Subcutaneous abdominal adipose tissue (tissue), 5 donors: ENCODE measurements at regions not wholly inside any gene's neighbourhood (a gene's known extent, or its start where the extent isn't known, plus 50 kb on each side); places are given as distances from the start of the nearest gene placed in this dataset.

ENCODE experiments used
- H3K27ac ChIP-seq: one replicate; pipeline ENCODE4 v1.7.0; 2013; ENCODE audit warnings: low read depth, mild to moderate bottlenecking, inconsistent platforms, low read length, moderate library complexity
- H3K27me3 ChIP-seq, 5 donors: one replicate each; pipeline ENCODE4 v1.7.0; 2013; ENCODE audit warnings: low read length in 5 of 5, inconsistent platforms in 1 of 5; ENCODE audit not compliant: control insufficient read depth in 5 of 5, insufficient read depth in 4 of 5
- H3K36me3 ChIP-seq, 5 donors: one replicate each; pipeline ENCODE4 v1.7.0; 2013; ENCODE audit warnings: low read length in 5 of 5; ENCODE audit not compliant: control insufficient read depth in 5 of 5, insufficient read depth in 5 of 5
- H3K4me1 ChIP-seq, 5 donors: one replicate each; pipeline ENCODE4 v1.7.0; 2013; ENCODE audit warnings: low read length in 5 of 5, mild to moderate bottlenecking in 3 of 5, moderate library complexity in 1 of 5; ENCODE audit not compliant: control insufficient read depth in 5 of 5, insufficient read depth in 5 of 5
- H3K4me3 ChIP-seq, 5 donors: one replicate each; pipeline ENCODE4 v1.7.0; 2013; ENCODE audit warnings: low read length in 5 of 5, low read depth in 1 of 5
- H3K9ac ChIP-seq, 5 donors: one replicate each; pipeline ENCODE4 v1.7.0; 2013; ENCODE audit warnings: low read length in 5 of 5, mild to moderate bottlenecking in 4 of 5, moderate library complexity in 3 of 5
- H3K9me3 ChIP-seq, 5 donors: one replicate each; pipeline ENCODE4 v1.7.0; 2013; ENCODE audit warnings: low read length in 5 of 5; ENCODE audit not compliant: control insufficient read depth in 5 of 5
- donor health status: healthy.
- donor health status: healthy.
- donor health status: healthy.
- donor health status: healthy.
- donor health status: healthy.

DNA sequence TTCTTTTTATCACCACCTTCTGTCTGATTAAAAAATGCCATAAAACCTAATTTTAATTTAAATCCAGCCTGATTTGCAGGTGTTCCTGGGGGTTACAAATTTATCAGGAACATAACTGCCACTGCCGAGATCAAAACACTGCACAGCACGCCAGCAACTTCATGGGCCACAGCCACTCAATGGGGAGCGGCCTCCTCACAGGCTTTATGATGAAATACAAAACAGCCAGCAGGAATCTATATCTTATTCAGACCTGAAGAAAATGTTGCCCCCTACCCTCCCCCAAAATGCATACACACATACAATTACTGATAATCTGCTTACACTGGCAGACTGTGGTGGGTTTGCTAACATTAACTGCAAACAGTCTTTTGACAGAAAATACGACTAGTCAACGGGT lies 151.7 kb upstream of the POU5F2 start:
- H3K9me3 ChIP-seq: no peaks in the 10 kb centered on the region
- H3K36me3 ChIP-seq: no peaks in the 10 kb centered on the region
- no peak overlapping the region for H3K27ac ChIP-seq
- H3K4me1 ChIP-seq: peaks cover 0 to 2% (median 0%) of the 10 kb centered on the region in 5 donors
- H3K9ac ChIP-seq: no peak overlapping the region
- no peak overlapping the region for H3K4me3 ChIP-seq
- no peaks in the 10 kb centered on the region for H3K27me3 ChIP-seq

DNA sequence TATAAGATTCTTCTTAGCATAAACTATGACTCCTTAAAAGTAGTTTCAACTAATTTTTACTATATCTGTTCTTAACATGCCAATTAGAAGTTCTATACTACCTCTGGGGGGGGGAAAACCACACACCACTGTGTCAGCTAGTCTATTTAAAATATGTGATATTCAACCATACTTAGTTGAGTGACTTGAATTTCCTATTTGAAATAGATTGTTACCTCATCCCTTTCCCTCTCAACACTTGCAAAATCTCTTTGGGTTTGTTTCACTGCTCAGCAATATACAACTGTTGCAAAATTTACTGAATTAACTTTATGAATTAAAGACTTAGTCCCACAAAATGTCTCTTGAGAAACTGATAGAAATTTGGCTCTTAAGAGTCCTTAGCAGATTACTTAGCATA lies 151.1 kb upstream of the POU5F2 start:
- H3K36me3 ChIP-seq: no peaks in the 10 kb centered on the region
- no peak overlapping the region for H3K4me3 ChIP-seq
- H3K9me3 ChIP-seq: no peaks in the 10 kb centered on the region
- peaks cover 0 to 2% (median 0%) of the 10 kb centered on the region in 5 donors for H3K4me1 ChIP-seq
- H3K27me3 ChIP-seq: no peaks in the 10 kb centered on the region
- H3K27ac ChIP-seq: no peak overlapping the region
- no peak overlapping the region for H3K9ac ChIP-seq

DNA sequence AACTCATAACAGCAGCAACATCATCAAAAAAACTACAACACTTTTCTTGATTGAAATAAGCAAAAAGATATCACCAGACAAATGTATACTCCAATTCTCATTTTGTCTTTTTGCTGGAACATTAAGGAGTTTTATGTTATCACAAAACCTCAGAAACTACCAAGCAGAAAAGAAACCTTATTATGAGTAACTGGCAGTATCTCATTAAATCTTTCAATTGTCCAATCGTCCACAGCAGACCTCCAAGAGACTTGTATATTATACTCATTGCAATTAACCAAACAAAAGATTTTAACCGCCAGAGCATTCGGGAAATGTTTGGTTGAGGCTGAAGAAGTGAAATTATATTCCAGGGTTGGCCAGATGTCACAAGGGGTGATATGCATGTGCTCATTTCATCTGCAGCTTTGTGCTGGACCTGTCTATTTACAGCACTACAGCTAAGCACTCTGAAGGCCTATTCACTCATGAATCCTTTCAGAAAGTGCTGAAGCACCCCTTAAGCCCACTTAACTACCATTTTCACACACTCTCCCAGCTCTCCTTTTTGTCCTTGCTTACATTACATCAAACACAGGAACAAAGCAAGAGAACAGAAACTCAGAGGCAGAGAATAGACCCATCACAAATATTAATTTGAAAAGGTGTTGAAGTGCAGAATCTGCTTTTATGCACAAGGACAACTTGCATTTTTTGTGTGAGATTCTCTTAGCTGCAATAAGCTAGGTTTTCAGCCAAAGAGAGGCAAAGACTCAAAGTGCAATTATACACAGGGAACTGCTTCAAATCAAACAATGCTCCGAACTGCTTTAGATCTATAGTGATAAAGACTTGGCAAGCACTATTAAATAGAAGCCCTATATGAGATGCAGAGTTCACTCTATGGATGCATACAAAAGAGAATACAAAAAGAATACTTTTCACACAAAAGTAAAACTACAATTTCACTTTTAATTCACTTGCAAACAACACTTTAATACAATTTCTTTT lies 150.4 kb upstream of the POU5F2 start:
- H3K4me1 ChIP-seq: peaks cover 0 to 2% (median 2%) of the 10 kb centered on the region in 5 donors
- no peak overlapping the region for H3K9ac ChIP-seq
- H3K27me3 ChIP-seq: no peaks in the 10 kb centered on the region
- no peaks in the 10 kb centered on the region for H3K9me3 ChIP-seq
- H3K36me3 ChIP-seq: no peaks in the 10 kb centered on the region
- H3K4me3 ChIP-seq: no peak overlapping the region
- H3K27ac ChIP-seq: no peak overlapping the region

DNA sequence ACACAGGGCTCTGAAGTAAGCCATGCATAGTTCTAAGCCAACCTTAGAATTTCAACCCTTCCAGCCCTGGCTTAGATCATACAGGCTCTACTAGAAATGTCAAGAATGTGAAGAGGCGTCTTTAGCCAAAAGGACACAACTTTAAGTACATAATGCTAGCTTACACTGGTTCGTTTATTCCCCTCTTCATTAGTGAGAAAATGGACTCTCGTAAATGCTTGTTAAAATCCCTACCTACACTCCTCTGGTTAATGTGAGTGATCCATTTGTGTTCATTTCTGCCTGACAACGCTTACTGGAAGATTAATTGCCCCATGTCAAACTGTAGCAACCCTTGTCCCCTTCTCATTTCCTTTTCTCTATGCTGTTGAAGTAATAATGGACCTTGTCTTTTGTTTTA lies 149.3 kb upstream of the POU5F2 start:
- H3K36me3 ChIP-seq: no peaks in the 10 kb centered on the region
- H3K9me3 ChIP-seq: no peaks in the 10 kb centered on the region
- no peak overlapping the region for H3K9ac ChIP-seq
- no peaks in the 10 kb centered on the region for H3K27me3 ChIP-seq
- no peak overlapping the region for H3K4me3 ChIP-seq
- peaks cover 0 to 8% (median 2%) of the 10 kb centered on the region in 5 donors for H3K4me1 ChIP-seq
- H3K27ac ChIP-seq: no peak overlapping the region

DNA sequence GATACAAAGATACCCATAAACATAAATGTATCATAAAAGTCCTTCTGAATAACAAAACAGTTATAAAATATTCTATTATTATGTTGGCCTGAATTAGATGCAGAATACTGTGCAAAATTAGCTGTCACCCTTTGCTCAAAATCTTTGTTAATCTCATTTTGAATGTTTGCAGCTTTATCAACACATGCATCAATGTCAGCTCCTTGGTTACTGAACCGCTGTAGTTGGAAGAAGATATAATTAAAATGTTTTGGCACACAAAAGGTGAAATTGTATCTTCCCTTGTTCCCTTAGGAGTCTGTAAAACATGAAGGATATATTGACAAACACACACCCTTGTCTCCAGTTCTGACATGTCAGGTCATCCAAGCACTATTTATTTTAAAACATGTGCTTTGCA lies 146.3 kb upstream of the POU5F2 start:
- H3K27ac ChIP-seq: no peak overlapping the region
- no peaks in the 10 kb centered on the region for H3K27me3 ChIP-seq
- H3K4me1 ChIP-seq: peaks cover 0 to 8% (median 2%) of the 10 kb centered on the region in 5 donors
- no peak overlapping the region for H3K4me3 ChIP-seq
- no peaks in the 10 kb centered on the region for H3K9me3 ChIP-seq
- H3K9ac ChIP-seq: no peak overlapping the region
- H3K36me3 ChIP-seq: no peaks in the 10 kb centered on the region

DNA sequence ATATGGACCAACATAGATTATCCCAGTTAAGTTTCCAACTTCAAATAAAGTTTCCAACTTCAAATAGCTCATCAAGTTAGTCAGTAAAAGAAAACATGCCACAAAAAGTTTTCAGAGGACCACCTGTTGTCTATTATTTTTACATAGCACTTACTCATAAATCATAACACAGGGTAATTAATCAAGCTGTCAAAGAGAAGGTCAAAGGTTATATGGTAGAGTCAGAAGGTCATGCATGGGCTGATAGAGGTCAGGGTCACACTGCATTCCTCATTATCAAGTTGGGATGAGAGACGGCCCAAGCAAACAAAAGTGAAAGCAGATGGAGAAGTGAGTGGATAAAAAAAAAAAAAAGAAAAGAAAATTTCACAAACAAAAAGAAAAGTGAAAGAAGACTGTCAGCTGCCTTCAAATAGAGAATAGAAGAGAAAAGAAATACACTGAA lies 145.5 kb upstream of the POU5F2 start:
- no peaks in the 10 kb centered on the region for H3K36me3 ChIP-seq
- no peaks in the 10 kb centered on the region for H3K9me3 ChIP-seq
- H3K9ac ChIP-seq: no peak overlapping the region
- H3K27me3 ChIP-seq: no peaks in the 10 kb centered on the region
- peaks cover 0 to 8% (median 2%) of the 10 kb centered on the region in 5 donors for H3K4me1 ChIP-seq
- H3K27ac ChIP-seq: no peak overlapping the region
- peak overlapping the region in 1 of 5 donors; percentile 34 for H3K4me3 ChIP-seq

DNA sequence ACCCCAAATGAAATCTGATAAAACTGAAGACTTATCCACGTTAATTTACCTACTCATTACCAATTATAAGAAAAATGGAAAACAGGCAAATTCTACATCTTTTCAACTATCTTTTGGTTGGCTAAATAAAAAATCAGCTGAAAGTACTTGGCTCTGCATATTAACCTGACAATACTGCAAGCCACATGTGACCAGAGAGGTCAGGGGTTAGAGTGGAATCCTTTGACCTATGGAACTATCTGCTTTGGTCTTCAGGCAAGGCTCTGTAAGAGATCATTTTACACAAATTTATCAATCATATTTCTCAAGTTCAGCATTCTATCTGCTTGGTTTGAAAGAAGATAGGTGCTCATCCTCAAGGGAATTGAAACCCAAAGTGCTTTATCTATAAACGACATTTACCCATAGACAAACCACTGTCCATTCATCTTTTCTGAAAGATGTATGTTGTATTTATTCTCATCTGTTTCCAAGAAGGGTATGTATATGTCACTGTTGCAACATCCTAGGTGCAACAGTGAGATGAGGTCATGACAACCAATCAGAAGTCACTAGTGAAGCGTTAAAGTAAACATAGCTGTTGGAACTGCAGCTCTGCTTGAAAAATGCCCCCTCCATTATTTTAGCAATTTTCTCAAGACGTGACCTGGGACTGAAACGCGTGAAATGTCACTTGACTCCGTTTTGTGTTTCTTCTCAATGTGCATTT lies 144.9 kb upstream of the POU5F2 start:
- no peak overlapping the region for H3K4me3 ChIP-seq

DNA sequence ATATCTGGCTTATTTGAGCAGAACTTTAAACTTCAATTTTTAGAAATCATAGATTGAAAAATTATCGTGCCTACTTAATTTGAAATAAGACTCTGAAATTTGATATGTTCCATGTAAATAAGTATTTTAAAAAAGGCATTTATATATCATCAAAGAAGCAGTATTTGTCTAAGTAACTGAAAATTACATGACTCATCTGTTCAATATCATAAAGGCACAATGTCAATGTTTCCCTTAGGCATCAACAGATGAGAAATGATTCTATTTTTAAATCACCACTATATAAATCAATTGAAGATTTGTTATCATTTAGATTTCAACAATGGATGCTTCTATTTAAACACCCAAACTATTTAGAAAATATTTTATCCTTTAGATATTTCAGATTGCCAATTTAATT lies 142.9 kb upstream of the POU5F2 start:
- Histone ChIP-seq H3K36me3 (peaks cover 0 to 5% (median 0%) of the 10 kb centered on the region in 5 donors), H3K9ac (no peak overlapping the region), H3K27ac (no peak overlapping the region), H3K4me1 (peaks cover 0 to 8% (median 0%) of the 10 kb centered on the region in 5 donors), H3K4me3 (no peak overlapping the region), H3K27me3 (no peaks in the 10 kb centered on the region), H3K9me3 (no peaks in the 10 kb centered on the region)

More for the DNA sequence above, 144.9 kb upstream of the POU5F2 start:
- H3K27ac ChIP-seq: no peak overlapping the region
- no peaks in the 10 kb centered on the region for H3K36me3 ChIP-seq
- H3K9me3 ChIP-seq: no peaks in the 10 kb centered on the region
- H3K27me3 ChIP-seq: no peaks in the 10 kb centered on the region
- no peak overlapping the region for H3K9ac ChIP-seq
- H3K4me1 ChIP-seq: peaks cover 0 to 8% (median 2%) of the 10 kb centered on the region in 5 donors

DNA sequence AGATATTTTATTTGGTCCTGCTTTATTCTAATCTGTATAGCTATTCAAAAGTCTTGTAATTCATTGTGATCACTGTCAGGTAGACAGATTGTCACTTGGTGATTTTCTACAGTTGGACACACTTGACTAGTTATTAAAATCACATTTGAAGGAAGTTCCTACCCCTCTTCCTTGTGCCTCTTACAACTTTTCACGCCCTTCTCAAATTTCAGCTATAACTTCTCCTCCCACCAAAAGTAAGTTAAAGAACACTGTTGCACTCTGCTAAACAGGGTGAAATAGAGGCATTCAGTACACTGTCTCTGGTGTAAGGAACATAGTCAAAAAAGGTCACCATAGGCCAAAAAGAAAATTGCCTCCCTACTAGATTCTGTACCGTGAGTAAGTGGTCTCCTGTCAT lies 142.1 kb upstream of the POU5F2 start:
- Histone ChIP-seq H3K36me3 (peaks cover 0 to 5% (median 0%) of the 10 kb centered on the region in 5 donors), H3K9me3 (no peaks in the 10 kb centered on the region), H3K4me3 (no peak overlapping the region), H3K27ac (no peak overlapping the region), H3K9ac (no peak overlapping the region), H3K27me3 (no peaks in the 10 kb centered on the region), H3K4me1 (peaks cover 0 to 8% (median 0%) of the 10 kb centered on the region in 5 donors)

DNA sequence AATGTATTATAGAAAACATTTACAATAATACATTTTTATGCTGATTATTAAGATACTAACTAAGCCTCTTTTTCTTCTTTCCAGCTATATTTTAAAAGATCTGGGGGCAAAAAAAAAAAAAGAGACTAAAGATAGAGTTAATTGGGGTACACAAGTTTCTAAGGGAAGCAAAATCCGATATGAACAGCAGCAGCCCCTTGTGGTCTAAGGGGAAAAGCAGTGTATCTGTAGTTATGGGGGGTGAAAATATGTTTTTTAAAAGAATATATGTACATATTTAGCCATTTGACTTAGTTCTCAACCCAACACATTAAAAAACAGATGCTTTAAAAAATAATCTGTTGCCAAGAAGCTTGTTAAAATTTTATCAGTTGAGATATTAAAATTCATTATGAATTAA lies 134.3 kb upstream of the POU5F2 start:
- Histone ChIP-seq H3K27me3 (no peaks in the 10 kb centered on the region), H3K27ac (no peak overlapping the region), H3K9me3 (no peaks in the 10 kb centered on the region), H3K9ac (peak overlapping the region in 1 of 5 donors; percentile 42), H3K36me3 (peaks cover 0 to 3% (median 0%) of the 10 kb centered on the region in 5 donors), H3K4me3 (no peak overlapping the region), H3K4me1 (peaks cover 0 to 7% (median 2%) of the 10 kb centered on the region in 5 donors)
